ENCODE measurements at regions not wholly inside any gene's neighbourhood (a gene's known extent, or its start where the extent isn't known, plus 50 kb on each side); places are given as distances from the start of the nearest gene placed in this dataset.

- H3K36me3 ChIP-seq = no peaks in the 10 kb centered on the region
- WGBS, 5 donors = 86 to 94% (median 90%) methylated on average over 8 of the region's 8 CpGs
- no peak overlapping the region for H3K4me3 ChIP-seq
- peaks cover 0 to 30% (median 19%) of the 10 kb centered on the region in 8 donors for H3K9me3 ChIP-seq
- no peak for DNase-seq
- H3K27me3 ChIP-seq (replicated peaks in 1 of 7) = peaks cover 0 to 11% (median 0%) of the 10 kb centered on the region in 7 donors
- H3K4me1 ChIP-seq = no peaks in the 10 kb centered on the region
- intact Hi-C loops (cut with DNase I; ENCODE audit: low total_unique reads) = no loop called here
- no peak overlapping the region for H3K27ac ChIP-seq
- TF ChIP-seq POLR2A (IDR thresholded peaks at IDR 0.05) (no peak), CTCF (IDR thresholded peaks at IDR 0.05 in 8 of 11, conservative IDR thresholded peaks at IDR 0.05 in 3 of 11) (no peak)
Measured at GRCh38 chr7:92926697-92927044, 90.3 kb upstream of the CDK6 start.

GRCh38 chr7:92925876-92926696 is 89.7 kb upstream of the CDK6 start:
- no peaks in the 10 kb centered on the region for H3K4me1 ChIP-seq
- no peak for DNase-seq
- H3K27me3 ChIP-seq (replicated peaks in 1 of 7) = peaks cover 0 to 11% (median 0%) of the 10 kb centered on the region in 7 donors
- WGBS, 5 donors = 69 to 80% (median 75%) methylated on average over 9 of the region's 9 CpGs
- TF ChIP-seq POLR2A (IDR thresholded peaks at IDR 0.05) = no peak
- no peak for TF ChIP-seq CTCF (IDR thresholded peaks at IDR 0.05 in 8 of 11, conservative IDR thresholded peaks at IDR 0.05 in 3 of 11)
- intact Hi-C loops (cut with DNase I; ENCODE audit: low total_unique reads) = no loop called here
- H3K9me3 ChIP-seq = peaks cover 0 to 24% (median 17%) of the 10 kb centered on the region in 8 donors
- no peaks in the 10 kb centered on the region for H3K36me3 ChIP-seq
- H3K4me3 ChIP-seq = no peak overlapping the region
- H3K27ac ChIP-seq = no peak overlapping the region

GRCh38 chr7:92924800-92925199 is 88.4 kb upstream of the CDK6 start:
- H3K4me3 ChIP-seq = no peak overlapping the region
- H3K9me3 ChIP-seq = peaks cover 0 to 11% (median 4%) of the 10 kb centered on the region in 8 donors
- H3K36me3 ChIP-seq = no peaks in the 10 kb centered on the region
- 87 to 93% (median 90%) methylated on average over 15 of the region's 15 CpGs for WGBS, 5 donors
- no peak overlapping the region for H3K27ac ChIP-seq
- no peak for DNase-seq
- intact Hi-C loops (cut with DNase I; ENCODE audit: low total_unique reads) = no loop called here
- peaks cover 0 to 11% (median 0%) of the 10 kb centered on the region in 7 donors for H3K27me3 ChIP-seq (replicated peaks in 1 of 7)
- H3K4me1 ChIP-seq = no peaks in the 10 kb centered on the region
- TF ChIP-seq POLR2AphosphoS5 (IDR thresholded peaks at IDR 0.05) (no peak), POLR2A (IDR thresholded peaks at IDR 0.05) (no peak), CTCF (IDR thresholded peaks at IDR 0.05 in 8 of 11, conservative IDR thresholded peaks at IDR 0.05 in 3 of 11) (no peak)

- no peaks in the 10 kb centered on the region for H3K4me1 ChIP-seq
- H3K4me3 ChIP-seq = no peak overlapping the region
- H3K27me3 ChIP-seq (replicated peaks in 1 of 7) = no peaks in the 10 kb centered on the region
- H3K36me3 ChIP-seq = no peaks in the 10 kb centered on the region
- TF ChIP-seq POLR2AphosphoS5 (IDR thresholded peaks at IDR 0.05) = no peak
- TF ChIP-seq POLR2A (IDR thresholded peaks at IDR 0.05) = no peak
- no peak for TF ChIP-seq CTCF (IDR thresholded peaks at IDR 0.05 in 8 of 11, conservative IDR thresholded peaks at IDR 0.05 in 3 of 11)
- peaks cover 0 to 2% (median 0%) of the 10 kb centered on the region in 8 donors for H3K9me3 ChIP-seq
- intact Hi-C loops (cut with DNase I; ENCODE audit: low total_unique reads) = no loop called here
- DNase-seq = no peak
- H3K27ac ChIP-seq = no peak overlapping the region
Measured at GRCh38 chr7:92917230-92917629, 80.9 kb upstream of the CDK6 start.
